NOMO-1 treated with dmso at 0.1 percent for 144 hours (cell line): ENCODE measurements at regions not wholly inside any gene's neighbourhood (a gene's known extent, or its start where the extent isn't known, plus 50 kb on each side); places are given as distances from the start of the nearest gene placed in this dataset.
A peak's percentile ranks its signal among the peaks of the same experiment; 100 is the strongest.
"Not testable (repeated sequence)": the region's sequence is repeated elsewhere in the genome, so short reads cannot be mapped to it uniquely, and the experiment has no call there.

Experiments
- DNase-seq: peaks from one replicate; lab custom pipeline; 2025; ENCODE audit not compliant: unreplicated experiment; lab: John Stamatoyannopoulos, UW

DNA sequence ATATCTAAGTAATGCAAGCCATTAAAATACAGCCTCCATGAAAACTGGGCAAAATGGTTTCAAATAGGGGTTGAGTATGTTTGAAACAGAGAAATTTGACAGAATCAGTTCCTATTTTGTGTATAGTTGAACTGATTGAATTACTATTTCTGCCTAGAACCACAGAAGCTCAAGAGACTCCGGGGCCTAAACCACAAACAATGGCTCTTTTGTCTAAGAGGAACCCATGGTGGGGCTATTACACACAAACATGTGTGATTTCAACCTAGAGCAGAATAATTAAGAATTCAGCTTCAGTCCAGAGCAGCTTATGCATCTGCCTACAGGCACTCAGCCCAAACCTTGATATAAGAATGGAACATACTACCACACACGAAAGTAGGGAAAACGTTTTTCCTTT is 171.2 kb upstream of the MPDZ start:
- no peak for DNase-seq

DNA sequence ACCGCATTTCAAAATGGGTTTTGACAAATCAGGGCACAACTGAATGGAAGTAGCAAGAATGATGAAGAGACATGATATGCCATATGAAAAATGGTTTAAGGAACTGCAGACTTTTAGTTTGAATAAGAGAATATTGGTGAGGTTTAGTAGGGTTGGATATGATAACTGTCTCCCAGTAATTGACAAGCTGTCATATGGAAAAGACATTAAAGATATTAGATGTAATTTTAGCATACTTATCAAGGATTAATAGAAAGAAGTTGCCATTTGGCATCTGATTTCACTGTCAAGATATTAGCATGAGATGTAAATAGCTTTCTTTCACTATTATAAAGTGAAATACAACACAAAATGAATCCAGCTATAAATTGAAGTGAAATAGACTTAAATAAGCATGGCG is 169.0 kb upstream of the MPDZ start:
- DNase-seq, result no peak

- DNase-seq, result no peak
Observed at GRCh38 chr9:13447843-13448422, 168.4 kb upstream of the MPDZ start.

GRCh38 chr9:13446938-13447842 is 167.7 kb upstream of the MPDZ start:
- DNase-seq, result no peak

GRCh38 chr9:13446286-13446937 is 166.9 kb upstream of the MPDZ start:
- no peak for DNase-seq

- DNase-seq, result no peak
Observed at GRCh38 chr9:13445103-13445500, 165.6 kb upstream of the MPDZ start.

- no peak for DNase-seq
Observed at GRCh38 chr9:13444245-13445102, 165.0 kb upstream of the MPDZ start.

DNA sequence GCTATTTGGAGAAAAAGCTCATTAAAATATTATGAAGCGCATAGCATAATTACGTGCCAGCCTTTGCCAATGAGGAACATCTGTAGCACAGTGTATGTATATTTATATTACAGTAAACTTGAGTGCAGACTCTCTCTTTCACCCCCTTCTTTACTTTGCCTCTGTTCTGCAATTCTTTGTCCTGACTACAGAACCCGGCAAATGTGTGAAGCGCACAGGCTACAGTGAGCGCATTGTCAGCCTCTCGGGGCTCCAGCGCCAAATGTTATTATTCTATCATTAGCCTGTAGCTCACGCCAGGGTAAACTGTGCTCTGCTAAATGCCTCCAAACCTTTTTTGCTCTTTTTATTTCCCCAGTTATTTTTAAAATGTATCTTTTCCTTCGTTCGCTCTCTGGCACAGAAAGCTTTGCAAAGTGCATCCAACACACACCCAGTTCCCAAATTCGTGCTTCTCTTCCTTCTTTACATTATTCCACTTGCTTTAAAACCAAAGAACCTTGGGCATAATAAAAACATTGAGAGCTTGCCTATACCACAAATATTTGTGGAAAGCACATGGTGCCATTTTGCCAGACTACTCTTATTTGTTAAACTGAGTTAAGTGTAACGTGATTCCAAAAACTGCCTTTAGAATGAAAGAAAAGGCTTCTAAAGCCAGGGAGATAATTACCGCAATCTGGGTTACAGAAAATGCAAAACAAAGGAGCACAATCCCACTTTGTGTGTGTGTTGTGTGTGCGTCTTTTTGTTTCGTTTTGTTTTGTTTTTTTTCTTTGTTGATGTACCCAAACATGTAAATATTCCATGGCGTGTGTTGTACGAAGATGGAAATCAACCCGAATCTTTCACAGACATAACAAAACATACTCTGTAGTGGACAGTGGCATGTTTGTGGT is 164.1 kb upstream of the MPDZ start:
- DNase-seq, result no peak

- no peak for DNase-seq
Observed at GRCh38 chr9:13439685-13440476, 160.4 kb upstream of the MPDZ start.

DNA sequence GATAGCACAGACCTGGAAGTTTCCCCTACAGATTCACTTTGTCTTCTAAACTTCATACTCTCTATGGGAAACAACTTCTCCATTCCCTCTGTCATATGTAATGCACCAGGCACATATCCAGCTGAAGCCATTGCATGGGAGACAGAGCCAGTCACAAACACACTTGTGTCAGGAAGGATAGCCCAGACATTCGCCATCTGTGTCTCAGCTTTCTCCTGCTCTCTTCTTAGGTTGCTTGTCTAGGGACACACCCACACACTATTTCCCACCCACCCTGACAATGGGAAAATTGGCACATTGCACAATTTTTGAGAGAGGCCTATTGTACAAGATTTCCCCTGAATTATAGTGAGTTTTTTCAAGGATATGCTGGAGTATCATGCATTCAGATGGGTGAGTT is 158.4 kb upstream of the MPDZ start:
- no peak for DNase-seq

DNA sequence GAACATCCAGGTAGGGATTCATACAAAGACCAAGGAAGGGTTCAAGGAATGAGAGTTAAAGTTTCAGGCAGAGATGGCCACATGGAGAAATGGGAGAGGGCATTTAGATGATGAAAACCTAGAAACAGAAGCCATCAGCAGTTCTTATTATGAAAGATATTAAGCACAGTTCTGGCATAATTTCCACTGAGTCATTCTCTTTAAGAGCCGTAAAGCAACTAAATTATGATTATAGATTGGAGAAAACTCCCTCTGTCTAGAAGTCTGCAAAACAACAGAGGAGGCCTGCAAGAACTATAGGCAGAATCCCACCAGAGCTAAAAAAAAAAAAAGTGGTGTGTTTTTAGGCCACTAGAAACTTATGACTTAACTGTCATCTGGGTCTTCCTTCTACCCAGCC is 157.1 kb upstream of the MPDZ start:
- DNase-seq, result no peak

DNA sequence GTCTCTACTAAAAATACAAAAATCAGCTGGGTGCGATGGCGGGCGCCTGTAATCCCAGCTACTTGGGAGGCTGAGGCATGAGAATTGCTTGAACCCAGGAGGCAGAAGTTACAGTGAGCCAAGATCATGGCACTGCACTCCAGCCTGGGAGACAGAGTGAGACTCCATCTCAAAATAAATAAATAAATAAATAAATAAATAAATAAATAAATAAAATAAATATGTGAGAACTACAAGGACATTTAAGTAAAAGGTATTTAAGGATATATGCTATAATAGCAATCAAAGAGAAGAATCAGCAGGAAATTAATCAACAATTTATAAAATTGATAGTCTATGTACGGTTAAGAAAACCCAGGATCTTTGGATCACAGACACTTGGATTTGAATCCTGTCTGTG is 154.0 kb upstream of the MPDZ start:
- not testable (repeated sequence) for DNase-seq

GRCh38 chr9:13432904-13433303 is 153.4 kb upstream of the MPDZ start:
- DNase-seq, result peak; percentile 20

DNA sequence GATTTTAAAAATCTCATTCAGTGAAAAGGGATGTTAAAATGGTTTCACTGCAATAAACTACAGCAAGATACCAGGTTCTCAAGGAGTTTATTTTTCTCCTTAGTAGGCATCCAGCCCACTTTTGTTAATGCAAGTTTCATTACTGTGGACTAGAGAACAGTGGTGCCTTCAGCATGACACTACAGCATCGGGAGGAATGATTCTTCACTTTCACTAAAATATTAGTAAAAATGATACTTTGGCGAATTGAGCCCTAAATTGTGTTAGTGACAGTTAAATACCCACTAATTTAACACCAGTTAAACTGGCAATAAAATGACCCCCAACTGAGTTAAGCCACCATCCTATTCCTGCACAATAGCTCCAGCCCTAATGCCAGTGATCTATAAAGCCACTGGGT is 152.2 kb upstream of the MPDZ start:
- DNase-seq, result no peak

DNA sequence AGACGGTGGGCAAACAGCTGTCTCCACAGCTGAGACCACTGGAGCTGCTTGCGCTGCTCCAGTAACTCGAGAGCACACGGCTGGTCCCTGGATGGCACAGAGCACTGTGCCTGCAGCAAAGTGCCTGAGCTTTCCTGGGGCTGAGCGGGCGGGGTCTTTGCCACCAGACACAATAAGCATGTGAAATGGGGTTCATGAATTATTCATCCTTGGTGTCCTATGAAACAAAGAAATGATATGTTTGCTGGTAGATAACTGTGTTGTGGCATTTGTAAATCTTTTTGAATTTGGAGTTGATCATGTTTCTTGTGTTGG is 151.7 kb upstream of the MPDZ start:
- DNase-seq, result no peak

GRCh38 chr9:13430368-13431221 is 151.1 kb upstream of the MPDZ start:
- no peak for DNase-seq

DNA sequence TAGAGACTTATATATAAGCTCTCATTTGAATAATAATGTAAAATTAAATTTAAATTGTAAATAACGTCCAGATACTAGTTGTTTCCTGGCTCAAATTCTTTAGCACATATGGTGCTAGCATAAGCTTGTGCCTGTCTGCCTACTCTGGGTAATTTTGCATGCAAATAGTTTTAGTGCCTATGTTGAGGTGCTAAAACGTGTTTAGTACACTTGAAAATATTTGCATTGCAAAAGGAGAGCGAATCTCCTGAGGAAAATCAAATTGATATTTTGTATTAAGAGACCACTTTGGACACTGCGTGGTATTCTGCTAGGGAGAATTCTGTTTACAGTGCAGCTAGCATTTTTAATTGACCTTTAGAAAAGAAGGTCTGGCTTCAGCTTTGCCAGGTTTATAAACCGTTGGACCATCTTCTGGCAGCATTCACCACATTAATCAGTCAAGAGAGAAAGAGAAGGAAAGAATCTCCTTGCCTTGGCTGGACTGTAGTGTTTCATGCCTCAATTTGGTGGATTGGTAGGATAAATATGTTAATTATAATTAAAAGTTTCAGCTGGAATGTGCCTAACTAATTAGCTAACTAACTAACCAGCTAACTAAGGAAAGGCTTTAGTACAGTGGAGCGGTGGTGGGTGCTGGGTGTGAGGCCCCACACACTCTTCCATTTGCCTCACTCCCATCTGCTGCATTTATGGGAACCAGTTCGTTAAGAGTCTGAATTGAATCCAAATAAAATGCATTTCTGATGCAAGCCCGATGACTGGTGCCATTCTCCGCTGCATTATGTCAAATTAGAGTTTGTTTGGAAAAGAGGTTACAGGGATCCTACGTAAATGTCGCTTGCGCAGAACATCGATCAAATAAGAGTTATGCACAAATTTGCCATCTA is 150.1 kb upstream of the MPDZ start:
- no peak for DNase-seq

GRCh38 chr9:13428766-13429165 is 149.3 kb upstream of the MPDZ start:
- no peak for DNase-seq
